IMR-90 (cell line): ENCODE measurements at regions not wholly inside any gene's neighbourhood (a gene's known extent, or its start where the extent isn't known, plus 50 kb on each side); places are given as distances from the start of the nearest gene placed in this dataset.

Experiments used
- ATAC-seq: fragments of 200-7000 bp; cut with Tn5 transposase; 2 replicates; pipeline ENCODE4 v1.9.1; 2020; ENCODE audit warnings: low read depth, mild to moderate bottlenecking, moderate library complexity
- BruUV-seq: library from RNA; stranded (reverse); fragments of 400-500 nt; replicated peaks from 2 replicates; lab custom pipeline; 2021; lab: Mats Ljungman, UMichigan
- CTCF ChIA-PET: fragments of 300-600 bp; formaldehyde crosslinking; extraction: SDS; loops from one replicate; lab custom pipeline; 2021; ENCODE audit warnings: antibody characterized with exemption; lab: Yijun Ruan, JAX
- POLR2A ChIA-PET: fragments of 300-600 bp; sonication (Branson Sonifier 250); formaldehyde crosslinking; loops from one replicate; lab custom pipeline; 2022; ENCODE audit warnings: antibody characterized with exemption; ENCODE audit not compliant: unreplicated experiment; lab: Charles Lee
- DNase-seq: peaks from one replicate; pipeline ENCODE4 v3.0.0; 2013
- H2AFZ ChIP-seq: replicated peaks from 2 replicates; pipeline ENCODE3; 2013; ENCODE audit warnings: low read length, mild to moderate bottlenecking; ENCODE audit not compliant: poor library complexity
- H2AK5ac ChIP-seq: 2 replicates; pipeline ENCODE4 v1.6.1; 2013; ENCODE audit warnings: low read depth, low read length, inconsistent platforms
- H2AK9ac ChIP-seq: replicated peaks from 2 replicates; pipeline ENCODE3; 2013; ENCODE audit warnings: mild to moderate bottlenecking, low read depth, low read length, moderate library complexity; ENCODE audit not compliant: poor library complexity
- H2BK120ac ChIP-seq: 2 replicates; pipeline ENCODE4 v1.6.1; 2013; ENCODE audit warnings: low read depth, low read length, inconsistent platforms
- H2BK15ac ChIP-seq: 3 replicates; pipeline ENCODE4 v1.6.1; 2013; ENCODE audit warnings: low read depth, low read length, inconsistent platforms
- H2BK20ac ChIP-seq: 2 replicates; pipeline ENCODE4 v1.6.1; 2013; ENCODE audit warnings: low read depth, mild to moderate bottlenecking, inconsistent platforms, low read length, moderate library complexity
- H2BK5ac ChIP-seq: 2 replicates; pipeline ENCODE4 v1.6.1; 2013; ENCODE audit warnings: mild to moderate bottlenecking, low read depth, low read length, inconsistent platforms; ENCODE audit not compliant: poor library complexity, severe bottlenecking
- H3K14ac ChIP-seq: replicated peaks from 2 replicates; pipeline ENCODE4 v1.6.1; 2013; ENCODE audit warnings: low read depth, low read length, inconsistent platforms
- H3K18ac ChIP-seq: 2 replicates; pipeline ENCODE4 v1.6.1; 2013; ENCODE audit warnings: low read depth, low read length, control low read depth
- H3K23ac ChIP-seq: 2 replicates; pipeline ENCODE4 v1.6.1; 2013; ENCODE audit warnings: low read depth, low read length, inconsistent platforms
- H3K27ac ChIP-seq: 2 replicates; pipeline ENCODE4 v1.5.1; 2013; ENCODE audit warnings: mild to moderate bottlenecking, control low read depth, low read length; ENCODE audit not compliant: insufficient read depth
- H3K27me3 ChIP-seq: 2 replicates; pipeline ENCODE4 v1.6.1; 2013; ENCODE audit warnings: low read length; ENCODE audit not compliant: control insufficient read depth, insufficient read depth
- H3K36me3 ChIP-seq: 2 replicates; pipeline ENCODE4 v1.6.1; 2013; ENCODE audit warnings: low read length, mixed read lengths; ENCODE audit not compliant: control insufficient read depth, insufficient read depth
- H3K4ac ChIP-seq: 2 replicates; pipeline ENCODE4 v1.6.1; 2013; ENCODE audit warnings: low read depth, low read length, inconsistent platforms
- H3K4me1 ChIP-seq: 2 replicates; pipeline ENCODE4 v1.6.1; 2013; ENCODE audit warnings: low read length, mixed read lengths; ENCODE audit not compliant: control insufficient read depth, insufficient read depth
- H3K4me2 ChIP-seq: 2 replicates; pipeline ENCODE4 v1.6.1; 2013; ENCODE audit warnings: low read depth, mild to moderate bottlenecking, control low read depth, low read length, moderate library complexity
- H3K4me3 ChIP-seq: 2 replicates; pipeline ENCODE4 v1.5.1; 2013; ENCODE audit warnings: low read depth, mild to moderate bottlenecking, control low read depth, low read length, moderate library complexity; ENCODE audit not compliant: insufficient read depth
- H3K56ac ChIP-seq: 2 replicates; pipeline ENCODE4 v1.6.1; 2013; ENCODE audit warnings: low read length, inconsistent platforms; ENCODE audit not compliant: insufficient read depth; ENCODE audit errors: extremely low read depth
- H3K79me1 ChIP-seq, 2 experiments: 2 replicates each; pipeline ENCODE4 v1.6.1; 2013; ENCODE audit warnings: low read length in 2 of 2, inconsistent platforms in 1 of 2, low read depth in 1 of 2
- H3K9ac ChIP-seq: 2 replicates; pipeline ENCODE4 v1.6.1; 2013; ENCODE audit warnings: low read depth, low read length, control low read depth
- H3K9me1 ChIP-seq: 2 replicates; pipeline ENCODE4 v1.6.1; 2013; ENCODE audit warnings: low read length, inconsistent platforms; ENCODE audit not compliant: insufficient read depth
- H3K9me3 ChIP-seq: 2 replicates; pipeline ENCODE4 v1.6.1; 2013; ENCODE audit warnings: low read length; ENCODE audit not compliant: control insufficient read depth, insufficient read depth
- H4K20me1 ChIP-seq: 2 replicates; pipeline ENCODE4 v1.6.1; 2013; ENCODE audit warnings: low read length, inconsistent platforms; ENCODE audit not compliant: insufficient read depth
- H4K5ac ChIP-seq: 2 replicates; pipeline ENCODE4 v1.6.1; 2013; ENCODE audit warnings: mild to moderate bottlenecking, low read depth, low read length, control low read depth
- H4K8ac ChIP-seq, 2 experiments: 2 replicates each; pipeline ENCODE4 v1.6.1; 2013; ENCODE audit warnings: low read depth in 2 of 2, low read length in 2 of 2, control low read depth in 1 of 2, inconsistent platforms in 1 of 2
- H4K91ac ChIP-seq: 2 replicates; pipeline ENCODE4 v1.6.1; 2013; ENCODE audit warnings: low read depth, low read length, inconsistent platforms; ENCODE audit not compliant: insufficient read depth
- BHLHE40 ChIP-seq: fragments of 150-350 bp; IDR thresholded peaks from 2 replicates; pipeline ENCODE4 v1.6.1; 2016; ENCODE audit warnings: mild to moderate bottlenecking, low read depth, low read length
- CEBPB ChIP-seq: IDR thresholded peaks from 2 replicates; pipeline ENCODE4 v1.6.1; 2012; ENCODE audit warnings: low read depth, low read length, improper control_type of control experiment
- CHD1 ChIP-seq: IDR thresholded peaks from 2 replicates; pipeline ENCODE4 v1.6.1; 2012; ENCODE audit warnings: low read depth, low read length, improper control_type of control experiment
- FOS ChIP-seq: fragments of 150-350 bp; IDR thresholded peaks from 2 replicates; pipeline ENCODE4 v1.6.1; 2016; ENCODE audit warnings: low read depth, low read length
- MAFK ChIP-seq: IDR thresholded peaks from 2 replicates; pipeline ENCODE4 v1.6.1; 2012; ENCODE audit warnings: low read depth, low read length, improper control_type of control experiment
- MXI1 ChIP-seq: IDR thresholded peaks from 2 replicates; pipeline ENCODE4 v1.6.1; 2012; ENCODE audit warnings: low read depth, mild to moderate bottlenecking, low read length, moderate library complexity, borderline replicate concordance
- NFE2L2 ChIP-seq: fragments of 150-350 bp; IDR thresholded peaks from 2 replicates; pipeline ENCODE4 v1.6.1; 2016; ENCODE audit warnings: low read depth, mild to moderate bottlenecking, low read length
- POLR2A ChIP-seq: IDR thresholded peaks from 2 replicates; pipeline ENCODE4 v1.6.1; 2012; ENCODE audit warnings: mild to moderate bottlenecking, low read depth, low read length
- RFX5 ChIP-seq: IDR thresholded peaks from 2 replicates; pipeline ENCODE4 v1.8.0; 2012; ENCODE audit warnings: low read depth, mild to moderate bottlenecking, low read length, moderate library complexity
- SMC3 ChIP-seq: fragments of 150-350 bp; IDR thresholded peaks from 2 replicates; pipeline ENCODE4 v1.6.1; 2016; ENCODE audit warnings: low read depth, mild to moderate bottlenecking, antibody characterized with exemption, low read length, moderate library complexity
- WGBS, 2 experiments: methylation state at CpG; one replicate each; pipeline versions ENCODE4 v1.1.5 to v1.1.7; 2013; ENCODE audit warnings: missing lambda C conversion rate in 2 of 2; ENCODE audit not compliant: insufficient read length in 1 of 2; ENCODE audit errors: extremely low coverage in 2 of 2; 5-methylcytosine and 5-hydroxymethylcytosine counted together
- dilution Hi-C: fragments of 300-500 bp; cut with HindIII; formaldehyde crosslinking; loops from one replicate; pipeline ENCODE4 v1.14.3; 2018; ENCODE audit warnings: low sequenced_read_pairs; ENCODE audit not compliant: unreplicated experiment
- in situ Hi-C: fragments of 300-500 bp; cut with MboI; formaldehyde crosslinking; loops from 3 replicates; pipeline ENCODE4 v1.14.3; 2019; ENCODE audit warnings: low sequenced_read_pairs, inconsistent platforms, mixed read lengths
- intact Hi-C: fragments of 100-400 bp; cut with micrococcal nuclease; formaldehyde crosslinking; loops from 2 replicates; pipeline ENCODE4 v1.10.0; 2022
- TF ChIP-seq, protein P1 (sequence below): fragments of 150-350 bp; IDR thresholded peaks from 2 replicates; pipeline ENCODE4 v1.6.1; 2016; ENCODE audit warnings: low read depth, mild to moderate bottlenecking, low read length, moderate library complexity, borderline replicate concordance
- TF ChIP-seq, protein P2 (sequence below): fragments of 150-350 bp; IDR thresholded peaks from 2 replicates; pipeline ENCODE4 v1.6.1; 2017; ENCODE audit warnings: mild to moderate bottlenecking, antibody characterized with exemption, low read length, low read depth
- TF ChIP-seq, protein P3 (sequence below): conservative IDR thresholded peaks from 2 replicates; pipeline ENCODE4 v1.5.1; 2012; ENCODE audit warnings: mild to moderate bottlenecking, low read depth, low read length, improper control_type of control experiment

DNA sequence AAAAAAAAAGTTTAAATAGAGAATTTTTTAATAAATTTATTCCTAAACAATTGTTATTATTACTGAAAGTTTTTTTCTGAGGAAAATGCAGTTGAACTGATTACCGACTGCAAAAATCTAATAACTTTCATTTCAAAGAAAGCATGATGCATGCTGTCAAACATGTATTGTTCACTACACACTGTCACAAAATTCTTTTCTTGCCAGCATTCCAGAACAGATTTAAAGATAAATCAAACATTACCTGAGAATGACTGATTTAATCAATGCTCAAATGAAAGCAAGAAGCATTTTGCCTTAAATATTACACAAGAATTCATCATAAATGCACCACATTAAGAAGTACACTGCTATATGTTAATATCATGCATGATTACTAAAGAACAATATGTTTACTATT, 588.3 kb downstream of the SLC16A7 start:
- BruUV-seq, result no TSS peak
- no CpG with 5 or more reads among the region's 1 CpG for WGBS, 2 experiments
- H4K20me1 ChIP-seq, result no peaks in the 10 kb centered on the region
- no peak overlapping the region for H2AK5ac ChIP-seq
- H3K4me1 ChIP-seq, result peaks cover 2% of the 10 kb centered on the region
- no peaks in the 10 kb centered on the region for H3K27me3 ChIP-seq
- TF ChIP-seq, protein P1, sequence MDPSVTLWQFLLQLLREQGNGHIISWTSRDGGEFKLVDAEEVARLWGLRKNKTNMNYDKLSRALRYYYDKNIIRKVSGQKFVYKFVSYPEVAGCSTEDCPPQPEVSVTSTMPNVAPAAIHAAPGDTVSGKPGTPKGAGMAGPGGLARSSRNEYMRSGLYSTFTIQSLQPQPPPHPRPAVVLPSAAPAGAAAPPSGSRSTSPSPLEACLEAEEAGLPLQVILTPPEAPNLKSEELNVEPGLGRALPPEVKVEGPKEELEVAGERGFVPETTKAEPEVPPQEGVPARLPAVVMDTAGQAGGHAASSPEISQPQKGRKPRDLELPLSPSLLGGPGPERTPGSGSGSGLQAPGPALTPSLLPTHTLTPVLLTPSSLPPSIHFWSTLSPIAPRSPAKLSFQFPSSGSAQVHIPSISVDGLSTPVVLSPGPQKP, result no peak
- TF ChIP-seq NFE2L2, result no peak
- TF ChIP-seq SMC3, result no peak
- TF ChIP-seq, protein P2, sequence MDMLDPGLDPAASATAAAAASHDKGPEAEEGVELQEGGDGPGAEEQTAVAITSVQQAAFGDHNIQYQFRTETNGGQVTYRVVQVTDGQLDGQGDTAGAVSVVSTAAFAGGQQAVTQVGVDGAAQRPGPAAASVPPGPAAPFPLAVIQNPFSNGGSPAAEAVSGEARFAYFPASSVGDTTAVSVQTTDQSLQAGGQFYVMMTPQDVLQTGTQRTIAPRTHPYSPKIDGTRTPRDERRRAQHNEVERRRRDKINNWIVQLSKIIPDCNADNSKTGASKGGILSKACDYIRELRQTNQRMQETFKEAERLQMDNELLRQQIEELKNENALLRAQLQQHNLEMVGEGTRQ, result no peak
- TF ChIP-seq POLR2A, result no peak
- TF ChIP-seq RFX5, result no peak
- no peak for TF ChIP-seq BHLHE40
- TF ChIP-seq CHD1, result no peak
- no peak for TF ChIP-seq MXI1
- TF ChIP-seq FOS, result no peak
- TF ChIP-seq, protein P3, sequence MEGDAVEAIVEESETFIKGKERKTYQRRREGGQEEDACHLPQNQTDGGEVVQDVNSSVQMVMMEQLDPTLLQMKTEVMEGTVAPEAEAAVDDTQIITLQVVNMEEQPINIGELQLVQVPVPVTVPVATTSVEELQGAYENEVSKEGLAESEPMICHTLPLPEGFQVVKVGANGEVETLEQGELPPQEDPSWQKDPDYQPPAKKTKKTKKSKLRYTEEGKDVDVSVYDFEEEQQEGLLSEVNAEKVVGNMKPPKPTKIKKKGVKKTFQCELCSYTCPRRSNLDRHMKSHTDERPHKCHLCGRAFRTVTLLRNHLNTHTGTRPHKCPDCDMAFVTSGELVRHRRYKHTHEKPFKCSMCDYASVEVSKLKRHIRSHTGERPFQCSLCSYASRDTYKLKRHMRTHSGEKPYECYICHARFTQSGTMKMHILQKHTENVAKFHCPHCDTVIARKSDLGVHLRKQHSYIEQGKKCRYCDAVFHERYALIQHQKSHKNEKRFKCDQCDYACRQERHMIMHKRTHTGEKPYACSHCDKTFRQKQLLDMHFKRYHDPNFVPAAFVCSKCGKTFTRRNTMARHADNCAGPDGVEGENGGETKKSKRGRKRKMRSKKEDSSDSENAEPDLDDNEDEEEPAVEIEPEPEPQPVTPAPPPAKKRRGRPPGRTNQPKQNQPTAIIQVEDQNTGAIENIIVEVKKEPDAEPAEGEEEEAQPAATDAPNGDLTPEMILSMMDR, result no peak
- no peak for TF ChIP-seq CEBPB
- no peak for TF ChIP-seq MAFK
- ATAC-seq (no peak), DNase-seq (no peak)
- no peak overlapping the region for H3K56ac ChIP-seq
- no peak overlapping the region for H3K4me3 ChIP-seq
- dilution Hi-C loops, result no loop called here
- intact Hi-C loops, result no loop called here
- no peak overlapping the region for H2BK20ac ChIP-seq
- H2BK15ac ChIP-seq, result no peak overlapping the region
- CTCF ChIA-PET, result no interaction called here
- H3K9me3 ChIP-seq, result no peaks in the 10 kb centered on the region
- H3K14ac ChIP-seq, result no peak overlapping the region
- no peak overlapping the region for H3K4me2 ChIP-seq
- H3K18ac ChIP-seq, result no peak overlapping the region
- H2BK5ac ChIP-seq, result no peak overlapping the region
- no peak overlapping the region for H2AK9ac ChIP-seq
- no peak overlapping the region for H2BK120ac ChIP-seq
- no peaks in the 10 kb centered on the region for H3K9me1 ChIP-seq
- in situ Hi-C loops, result no loop called here
- POLR2A ChIA-PET, result no interaction called here
- H4K91ac ChIP-seq, result no peak overlapping the region
- H3K36me3 ChIP-seq, result no peaks in the 10 kb centered on the region
- H3K27ac ChIP-seq, result no peak overlapping the region
- H2AFZ ChIP-seq, result no peak overlapping the region
- H3K4ac ChIP-seq, result no peak overlapping the region
- no peak overlapping the region for H4K8ac ChIP-seq
- H3K23ac ChIP-seq, result no peak overlapping the region
- no peaks in the 10 kb centered on the region for H3K79me1 ChIP-seq
- no peak overlapping the region for H4K5ac ChIP-seq
- no peak overlapping the region for H3K9ac ChIP-seq
